ENCODE measurements at regions not wholly inside any gene's neighbourhood (a gene's known extent, or its start where the extent isn't known, plus 50 kb on each side); places are given as distances from the start of the nearest gene placed in this dataset.

GRCh38 chr2:220678943-220679342 is 893.2 kb downstream of the EPHA4 start:
- TF ChIP-seq CTCF (conservative IDR thresholded peaks at IDR 0.05; ENCODE audit: low read depth, low read length) (no peak), EZH2 (IDR thresholded peaks at IDR 0.05; ENCODE audit: low read length, unreplicated experiment) (no peak)
